ENCODE measurements at regions not wholly inside any gene's neighbourhood (a gene's known extent, or its start where the extent isn't known, plus 50 kb on each side); places are given as distances from the start of the nearest gene placed in this dataset.

DNA sequence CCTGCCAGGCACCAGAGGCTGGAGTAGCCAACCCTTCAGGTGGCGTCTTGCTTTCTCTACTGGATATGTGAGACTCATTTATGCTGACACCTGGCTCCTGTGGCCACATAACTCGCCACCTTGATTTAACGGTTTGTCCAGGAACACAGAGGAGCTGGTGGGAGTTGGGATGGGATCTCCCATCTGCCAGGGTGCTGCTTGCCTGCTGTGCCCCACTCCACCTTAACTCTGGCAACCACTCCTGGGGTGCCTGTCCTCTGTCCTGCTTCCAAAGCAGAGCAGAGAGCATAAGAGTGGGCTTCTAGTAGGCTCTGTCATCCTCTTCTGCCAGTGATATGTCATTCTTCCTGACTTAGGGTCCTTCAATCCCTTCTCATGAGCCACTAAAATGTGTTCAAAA lies 63.4 kb upstream of the ZNF423 start (continued):
- no peak for TF ChIP-seq POLR2A (IDR thresholded peaks at IDR 0.05; ENCODE audit: borderline replicate concordance, extremely low read depth, insufficient read depth, insufficient read length)

DNA sequence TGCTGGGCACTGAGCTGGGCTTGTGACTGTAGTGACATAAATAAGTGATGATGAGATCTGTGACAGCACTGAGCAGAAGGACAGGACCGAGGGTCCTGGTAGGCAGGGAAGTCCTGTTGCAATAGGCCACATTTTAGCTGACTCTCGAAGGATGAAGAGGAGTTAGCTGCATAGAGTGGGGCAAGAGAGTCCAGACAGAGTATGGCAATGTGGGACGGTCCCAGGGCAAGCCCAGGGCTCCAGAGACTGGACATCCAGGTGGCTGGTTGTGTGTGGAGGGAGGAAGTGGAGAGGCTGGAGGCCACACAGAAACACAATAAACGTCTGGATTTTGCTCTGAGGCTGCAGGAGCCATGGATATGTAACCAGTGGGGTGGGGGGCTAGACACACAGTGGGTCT lies 64.5 kb upstream of the ZNF423 start:
- CTCF ChIA-PET = interaction anchor here (0.8 to 2.9 kb wide), 2 partner anchors 62 to 512 kb away, joined by 5 to 23 read pairs; no protein-coding TSS in a partner anchor
- POLR2A ChIA-PET = no interaction called here
- H3K27me3 ChIP-seq (ENCODE audit: insufficient read depth, low read length) = no peaks in the 10 kb centered on the region
- no peaks in the 10 kb centered on the region for H4K20me1 ChIP-seq (ENCODE audit: insufficient read depth)
- H3K9me2 ChIP-seq (ENCODE audit: insufficient read depth) = no peaks in the 10 kb centered on the region
- H2AFZ ChIP-seq (ENCODE audit: low read depth, low read length, poor library complexity, severe bottlenecking) = no peak overlapping the region
- H3K4me3 ChIP-seq (replicated peaks in 1 of 2; ENCODE audit: low read depth in 1 of 2, low read length in 2 of 2) = no peak overlapping the region
- peaks cover 2 to 6% of the 10 kb centered on the region in 2 experiments; a peak in 1 of 4 replicates for H3K4me1 ChIP-seq (ENCODE audit: control insufficient read depth in 1 of 2, insufficient read depth in 2 of 2, low read length in 2 of 2)
- no peaks in the 10 kb centered on the region for H3K79me2 ChIP-seq (ENCODE audit: insufficient read depth, low read length)
- no TSS peak for BruUV-seq (replicated peaks)
- no peak overlapping the region for H3K27ac ChIP-seq (ENCODE audit: low read depth, low read length)
- intact Hi-C loops (cut with micrococcal nuclease) = loop anchor here (2.0 to 5.0 kb wide), 3 partner anchors 63 to 508 kb away; partner anchors contain the start of gene ZNF423
- TF ChIP-seq SRF (IDR thresholded peaks at IDR 0.05; ENCODE audit: low read depth) = no peak
- TF ChIP-seq, protein P1, sequence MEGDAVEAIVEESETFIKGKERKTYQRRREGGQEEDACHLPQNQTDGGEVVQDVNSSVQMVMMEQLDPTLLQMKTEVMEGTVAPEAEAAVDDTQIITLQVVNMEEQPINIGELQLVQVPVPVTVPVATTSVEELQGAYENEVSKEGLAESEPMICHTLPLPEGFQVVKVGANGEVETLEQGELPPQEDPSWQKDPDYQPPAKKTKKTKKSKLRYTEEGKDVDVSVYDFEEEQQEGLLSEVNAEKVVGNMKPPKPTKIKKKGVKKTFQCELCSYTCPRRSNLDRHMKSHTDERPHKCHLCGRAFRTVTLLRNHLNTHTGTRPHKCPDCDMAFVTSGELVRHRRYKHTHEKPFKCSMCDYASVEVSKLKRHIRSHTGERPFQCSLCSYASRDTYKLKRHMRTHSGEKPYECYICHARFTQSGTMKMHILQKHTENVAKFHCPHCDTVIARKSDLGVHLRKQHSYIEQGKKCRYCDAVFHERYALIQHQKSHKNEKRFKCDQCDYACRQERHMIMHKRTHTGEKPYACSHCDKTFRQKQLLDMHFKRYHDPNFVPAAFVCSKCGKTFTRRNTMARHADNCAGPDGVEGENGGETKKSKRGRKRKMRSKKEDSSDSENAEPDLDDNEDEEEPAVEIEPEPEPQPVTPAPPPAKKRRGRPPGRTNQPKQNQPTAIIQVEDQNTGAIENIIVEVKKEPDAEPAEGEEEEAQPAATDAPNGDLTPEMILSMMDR (IDR thresholded peaks at IDR 0.05 in 2 of 3, conservative IDR thresholded peaks at IDR 0.05 in 1 of 3; ENCODE audit: borderline replicate concordance in 1 of 3, insufficient read depth in 1 of 3, low read depth in 2 of 3, low read length in 2 of 3) = no peak
- no peak for TF ChIP-seq CEBPB (IDR thresholded peaks at IDR 0.05; ENCODE audit: low read depth)
- TF ChIP-seq TCF7L2 (IDR thresholded peaks at IDR 0.05; ENCODE audit: borderline replicate concordance, extremely low read depth, insufficient read depth, insufficient read length) = no peak
- no peak for TF ChIP-seq ZFX (IDR thresholded peaks at IDR 0.05)
- TF ChIP-seq CBX3 (IDR thresholded peaks at IDR 0.05; ENCODE audit: low read depth) = no peak
- TF ChIP-seq, protein P2, sequence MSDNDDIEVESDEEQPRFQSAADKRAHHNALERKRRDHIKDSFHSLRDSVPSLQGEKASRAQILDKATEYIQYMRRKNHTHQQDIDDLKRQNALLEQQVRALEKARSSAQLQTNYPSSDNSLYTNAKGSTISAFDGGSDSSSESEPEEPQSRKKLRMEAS (IDR thresholded peaks at IDR 0.05) = no peak
- TF ChIP-seq RAD21 (IDR thresholded peaks at IDR 0.05; ENCODE audit: low read depth) = no peak
- TF ChIP-seq EZH2phosphoT487 (IDR thresholded peaks at IDR 0.05; ENCODE audit: borderline replicate concordance) = no peak
- no peak for TF ChIP-seq YY1 (IDR thresholded peaks at IDR 0.05; ENCODE audit: extremely low read depth, insufficient replicate concordance, low read depth, low read length)
- no peak for TF ChIP-seq JUND (IDR thresholded peaks at IDR 0.05)
- no peak for TF ChIP-seq EZH2 (IDR thresholded peaks at IDR 0.05)
- TF ChIP-seq, protein P3, sequence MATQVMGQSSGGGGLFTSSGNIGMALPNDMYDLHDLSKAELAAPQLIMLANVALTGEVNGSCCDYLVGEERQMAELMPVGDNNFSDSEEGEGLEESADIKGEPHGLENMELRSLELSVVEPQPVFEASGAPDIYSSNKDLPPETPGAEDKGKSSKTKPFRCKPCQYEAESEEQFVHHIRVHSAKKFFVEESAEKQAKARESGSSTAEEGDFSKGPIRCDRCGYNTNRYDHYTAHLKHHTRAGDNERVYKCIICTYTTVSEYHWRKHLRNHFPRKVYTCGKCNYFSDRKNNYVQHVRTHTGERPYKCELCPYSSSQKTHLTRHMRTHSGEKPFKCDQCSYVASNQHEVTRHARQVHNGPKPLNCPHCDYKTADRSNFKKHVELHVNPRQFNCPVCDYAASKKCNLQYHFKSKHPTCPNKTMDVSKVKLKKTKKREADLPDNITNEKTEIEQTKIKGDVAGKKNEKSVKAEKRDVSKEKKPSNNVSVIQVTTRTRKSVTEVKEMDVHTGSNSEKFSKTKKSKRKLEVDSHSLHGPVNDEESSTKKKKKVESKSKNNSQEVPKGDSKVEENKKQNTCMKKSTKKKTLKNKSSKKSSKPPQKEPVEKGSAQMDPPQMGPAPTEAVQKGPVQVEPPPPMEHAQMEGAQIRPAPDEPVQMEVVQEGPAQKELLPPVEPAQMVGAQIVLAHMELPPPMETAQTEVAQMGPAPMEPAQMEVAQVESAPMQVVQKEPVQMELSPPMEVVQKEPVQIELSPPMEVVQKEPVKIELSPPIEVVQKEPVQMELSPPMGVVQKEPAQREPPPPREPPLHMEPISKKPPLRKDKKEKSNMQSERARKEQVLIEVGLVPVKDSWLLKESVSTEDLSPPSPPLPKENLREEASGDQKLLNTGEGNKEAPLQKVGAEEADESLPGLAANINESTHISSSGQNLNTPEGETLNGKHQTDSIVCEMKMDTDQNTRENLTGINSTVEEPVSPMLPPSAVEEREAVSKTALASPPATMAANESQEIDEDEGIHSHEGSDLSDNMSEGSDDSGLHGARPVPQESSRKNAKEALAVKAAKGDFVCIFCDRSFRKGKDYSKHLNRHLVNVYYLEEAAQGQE (IDR thresholded peaks at IDR 0.05; ENCODE audit: low read depth) = no peak
- H3K9me3 ChIP-seq (ENCODE audit: control insufficient read depth in 1 of 2, insufficient read depth in 1 of 2, low read depth in 1 of 2, low read length in 2 of 2) = no peaks in the 10 kb centered on the region
- no peaks in the 10 kb centered on the region for H3K36me3 ChIP-seq (ENCODE audit: control insufficient read depth in 1 of 2, insufficient read depth in 2 of 2, low read length in 2 of 2)
- H3K9ac ChIP-seq (ENCODE audit: low read length) = no peak overlapping the region
- no peak overlapping the region for H3K4me2 ChIP-seq (ENCODE audit: low read length)
- DNase-seq (ENCODE audit: low read depth, low spot score) (no peak), ATAC-seq (no peak)
- RAD21 ChIA-PET (ENCODE audit: low non-redundant PET in 1 of 2, low total read pairs in 2 of 2, uncharacterized antibody in 2 of 2, unreplicated experiment in 2 of 2) = interaction anchor here in 1 of 2 experiments (0.6 kb wide), 1 partner anchor 102 kb away, joined by 5 read pairs; no protein-coding TSS in a partner anchor

Data from HCT116 (cell line).